Nephron (organoid): ENCODE measurements at regions not wholly inside any gene's neighbourhood (a gene's known extent, or its start where the extent isn't known, plus 50 kb on each side); places are given as distances from the start of the nearest gene placed in this dataset.
"Not testable (repeated sequence)": the region's sequence is repeated elsewhere in the genome, so short reads cannot be mapped to it uniquely, and the experiment has no call there.

Experiments
- H3K27ac Mint-ChIP-seq, 3 experiments: 2 replicates each; pipeline ENCODE4 v1.8.0; 2020; ENCODE audit warnings: mixed read lengths in 3 of 3, mild to moderate bottlenecking in 2 of 3, moderate library complexity in 1 of 3
- H3K27me3 Mint-ChIP-seq: 2 replicates; pipeline ENCODE4 v1.8.0; 2021; ENCODE audit warnings: low read depth, mild to moderate bottlenecking, moderate library complexity, mixed read lengths
- H3K36me3 Mint-ChIP-seq: 2 replicates; pipeline ENCODE4 v1.8.0; 2020; ENCODE audit warnings: low read depth, mixed read lengths
- H3K4me1 Mint-ChIP-seq: 2 replicates; pipeline ENCODE4 v1.8.0; 2020; ENCODE audit warnings: mixed read lengths
- H3K4me3 Mint-ChIP-seq, 3 experiments: 2 replicates each; pipeline ENCODE4 v1.8.0; 2020; ENCODE audit warnings: mild to moderate bottlenecking in 3 of 3, mixed read lengths in 3 of 3, moderate library complexity in 2 of 3
- H3K9me3 Mint-ChIP-seq: 2 replicates; pipeline ENCODE4 v1.8.0; 2020; ENCODE audit warnings: mixed read lengths
- CTCF ChIP-seq, 3 experiments: fragments of 200-600 bp; sonication (generic); IDR thresholded peaks; one replicate each; pipeline ENCODE4 v1.5.0; 2021; ENCODE audit warnings: antibody characterized with exemption in 3 of 3; ENCODE audit not compliant: unreplicated experiment in 3 of 3

GRCh38 chrX:139475432-139475831, 55.1 kb upstream of the F9 start:
- no peaks in the 10 kb centered on the region for H3K27me3 Mint-ChIP-seq
- no peaks in the 10 kb centered on the region for H3K36me3 Mint-ChIP-seq
- H3K4me1 Mint-ChIP-seq: no peaks in the 10 kb centered on the region
- H3K9me3 Mint-ChIP-seq: no peaks in the 10 kb centered on the region
- H3K4me3 Mint-ChIP-seq: no peak overlapping the region
- no peak overlapping the region for H3K27ac Mint-ChIP-seq
- TF ChIP-seq CTCF (IDR thresholded peaks at IDR 0.05; ENCODE audit: unreplicated experiment in 3 of 3): no peak

- not testable (repeated sequence) for H3K36me3 Mint-ChIP-seq, H3K27me3 Mint-ChIP-seq, H3K4me3 Mint-ChIP-seq, H3K27ac Mint-ChIP-seq
- peaks cover 30% of the 10 kb centered on the region for H3K9me3 Mint-ChIP-seq
- H3K4me1 Mint-ChIP-seq: peaks cover 12% of the 10 kb centered on the region
Observed at GRCh38 chrX:139461945-139462344, 68.6 kb upstream of the F9 start.

GRCh38 chrX:139454743-139455142, 75.8 kb upstream of the F9 start:
- H3K4me1 Mint-ChIP-seq: peaks cover 5% of the 10 kb centered on the region
- no peaks in the 10 kb centered on the region for H3K9me3 Mint-ChIP-seq
- H3K4me3 Mint-ChIP-seq: no peak overlapping the region
- no peak overlapping the region for H3K27ac Mint-ChIP-seq
- H3K27me3 Mint-ChIP-seq: no peaks in the 10 kb centered on the region
- TF ChIP-seq CTCF (IDR thresholded peaks at IDR 0.05; ENCODE audit: unreplicated experiment in 3 of 3): no peak
- no peaks in the 10 kb centered on the region for H3K36me3 Mint-ChIP-seq

GRCh38 chrX:139448996-139449395, 81.5 kb upstream of the F9 start:
- H3K27ac Mint-ChIP-seq: no peak overlapping the region
- H3K9me3 Mint-ChIP-seq: peaks cover 14% of the 10 kb centered on the region
- TF ChIP-seq CTCF (IDR thresholded peaks at IDR 0.05; ENCODE audit: unreplicated experiment in 3 of 3): no peak
- H3K4me3 Mint-ChIP-seq: no peak overlapping the region
- H3K36me3 Mint-ChIP-seq: no peaks in the 10 kb centered on the region
- no peaks in the 10 kb centered on the region for H3K27me3 Mint-ChIP-seq
- H3K4me1 Mint-ChIP-seq: no peaks in the 10 kb centered on the region

GRCh38 chrX:139446832-139447231, 83.7 kb upstream of the F9 start:
- H3K9me3 Mint-ChIP-seq: peaks cover 23% of the 10 kb centered on the region
- no peaks in the 10 kb centered on the region for H3K36me3 Mint-ChIP-seq
- H3K4me3 Mint-ChIP-seq: no peak overlapping the region
- no peaks in the 10 kb centered on the region for H3K27me3 Mint-ChIP-seq
- TF ChIP-seq CTCF (IDR thresholded peaks at IDR 0.05; ENCODE audit: unreplicated experiment in 3 of 3): no peak
- no peak overlapping the region for H3K27ac Mint-ChIP-seq
- H3K4me1 Mint-ChIP-seq: no peaks in the 10 kb centered on the region

- Mint-ChIP-seq H3K4me3 (no peak overlapping the region), H3K36me3 (no peaks in the 10 kb centered on the region), H3K27me3 (peaks cover 3% of the 10 kb centered on the region), H3K9me3 (peaks cover 5% of the 10 kb centered on the region), H3K27ac (no peak overlapping the region), H3K4me1 (peaks cover 8% of the 10 kb centered on the region)
- TF ChIP-seq CTCF (IDR thresholded peaks at IDR 0.05; ENCODE audit: unreplicated experiment in 3 of 3): no peak
Observed at GRCh38 chrX:139429913-139430312, 100.6 kb upstream of the F9 start.
